RWPE2 (cell line): ENCODE measurements at regions not wholly inside any gene's neighbourhood (a gene's known extent, or its start where the extent isn't known, plus 50 kb on each side); places are given as distances from the start of the nearest gene placed in this dataset.

ENCODE experiments used
- ATAC-seq: fragments of 200-7000 bp; cut with Tn5 transposase; 3 replicates; pipeline ENCODE4 v1.9.1; 2021; ENCODE audit warnings: low read depth
- DNase-seq: peaks from one replicate; pipeline ENCODE4 v3.0.0-alpha.2; 2020; ENCODE audit warnings: low spot score
- H3K27ac ChIP-seq: fragments of 450-650 bp; 2 replicates; pipeline ENCODE4 v1.5.1; 2017; ENCODE audit warnings: mild to moderate bottlenecking; ENCODE audit not compliant: poor library complexity, severe bottlenecking
- H3K27me3 ChIP-seq: fragments of 250-450 bp; sonication (Bioruptor Pico); 2 replicates; pipeline ENCODE4 v1.5.1; 2021; ENCODE audit warnings: mild to moderate bottlenecking, moderate library complexity; ENCODE audit not compliant: insufficient read depth, poor library complexity, severe bottlenecking
- H3K36me3 ChIP-seq: fragments of 250-450 bp; sonication (Bioruptor Pico); 2 replicates; pipeline ENCODE4 v1.5.1; 2020; ENCODE audit warnings: low read depth, mild to moderate bottlenecking, moderate library complexity
- H3K4me1 ChIP-seq: fragments of 250-450 bp; sonication (Bioruptor Pico); 2 replicates; pipeline ENCODE4 v1.5.1; 2021; ENCODE audit warnings: mild to moderate bottlenecking, moderate library complexity; ENCODE audit not compliant: insufficient read depth, poor library complexity, severe bottlenecking
- H3K4me3 ChIP-seq: fragments of 250-450 bp; sonication (Bioruptor Pico); 2 replicates; pipeline ENCODE4 v1.5.1; 2021; ENCODE audit warnings: mild to moderate bottlenecking, moderate library complexity; ENCODE audit not compliant: severe bottlenecking
- H3K9me3 ChIP-seq: fragments of 250-450 bp; sonication (Bioruptor Pico); 2 replicates; pipeline ENCODE4 v1.5.1; 2021; ENCODE audit warnings: mild to moderate bottlenecking, moderate library complexity; ENCODE audit not compliant: severe bottlenecking
- TF ChIP-seq, protein P1 (sequence below): fragments of 450-650 bp; IDR thresholded peaks from one replicate; pipeline ENCODE4 v1.5.1; 2017; ENCODE audit warnings: mild to moderate bottlenecking, moderate library complexity; ENCODE audit not compliant: poor library complexity, severe bottlenecking

DNA sequence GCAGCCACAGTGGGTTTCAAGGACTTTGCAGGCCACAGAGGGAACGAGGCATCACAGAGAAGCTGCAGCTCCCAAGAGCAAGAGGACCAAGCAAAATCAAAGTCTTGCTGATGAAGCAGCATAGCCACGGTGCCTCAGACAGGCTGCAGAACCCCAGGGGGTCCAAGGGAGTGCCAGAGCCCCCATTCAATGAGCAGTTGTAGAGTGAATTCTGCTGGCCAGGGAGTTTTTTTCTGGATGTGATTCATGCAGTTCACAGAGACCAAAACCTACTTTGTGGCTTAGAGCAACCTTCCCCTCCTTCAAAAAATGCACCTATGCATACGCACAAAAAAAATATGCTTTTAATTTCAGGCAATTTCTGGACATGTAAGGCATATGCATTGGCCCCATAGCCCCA is 409.0 kb downstream of the VPS13C start:
- H3K4me1 ChIP-seq, result no peaks in the 10 kb centered on the region
- TF ChIP-seq, protein P1, sequence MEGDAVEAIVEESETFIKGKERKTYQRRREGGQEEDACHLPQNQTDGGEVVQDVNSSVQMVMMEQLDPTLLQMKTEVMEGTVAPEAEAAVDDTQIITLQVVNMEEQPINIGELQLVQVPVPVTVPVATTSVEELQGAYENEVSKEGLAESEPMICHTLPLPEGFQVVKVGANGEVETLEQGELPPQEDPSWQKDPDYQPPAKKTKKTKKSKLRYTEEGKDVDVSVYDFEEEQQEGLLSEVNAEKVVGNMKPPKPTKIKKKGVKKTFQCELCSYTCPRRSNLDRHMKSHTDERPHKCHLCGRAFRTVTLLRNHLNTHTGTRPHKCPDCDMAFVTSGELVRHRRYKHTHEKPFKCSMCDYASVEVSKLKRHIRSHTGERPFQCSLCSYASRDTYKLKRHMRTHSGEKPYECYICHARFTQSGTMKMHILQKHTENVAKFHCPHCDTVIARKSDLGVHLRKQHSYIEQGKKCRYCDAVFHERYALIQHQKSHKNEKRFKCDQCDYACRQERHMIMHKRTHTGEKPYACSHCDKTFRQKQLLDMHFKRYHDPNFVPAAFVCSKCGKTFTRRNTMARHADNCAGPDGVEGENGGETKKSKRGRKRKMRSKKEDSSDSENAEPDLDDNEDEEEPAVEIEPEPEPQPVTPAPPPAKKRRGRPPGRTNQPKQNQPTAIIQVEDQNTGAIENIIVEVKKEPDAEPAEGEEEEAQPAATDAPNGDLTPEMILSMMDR, result no peak
- H3K9me3 ChIP-seq, result no peaks in the 10 kb centered on the region
- no peak overlapping the region for H3K4me3 ChIP-seq
- ATAC-seq (no peak), DNase-seq (no peak)
- no peaks in the 10 kb centered on the region for H3K36me3 ChIP-seq
- H3K27me3 ChIP-seq, result peaks cover 23% of the 10 kb centered on the region
- H3K27ac ChIP-seq, result no peak overlapping the region

DNA sequence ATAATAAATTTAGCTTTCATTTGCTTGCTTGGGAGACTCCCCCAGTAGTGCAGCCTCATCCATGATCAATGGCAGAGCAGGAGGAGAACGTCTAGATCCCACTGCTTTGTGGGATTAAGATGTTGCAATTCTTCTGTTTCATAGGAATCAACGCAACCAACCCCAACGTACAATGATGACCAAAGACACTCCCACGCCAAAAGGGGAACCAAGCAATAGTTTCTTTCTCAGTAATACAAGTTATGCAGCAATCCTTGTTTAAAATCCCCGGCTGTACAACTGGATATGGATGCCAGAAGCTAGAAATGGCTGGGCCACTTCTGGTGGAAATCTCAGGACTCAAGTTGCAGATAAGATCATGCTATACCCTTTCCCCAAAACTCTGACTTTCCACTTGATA is 411.2 kb downstream of the VPS13C start:
- DNase-seq (no peak), ATAC-seq (no peak)
- TF ChIP-seq, protein P1, result no peak
- H3K9me3 ChIP-seq, result no peaks in the 10 kb centered on the region
- peaks cover 23% of the 10 kb centered on the region for H3K27me3 ChIP-seq
- H3K27ac ChIP-seq, result no peak overlapping the region
- no peak overlapping the region for H3K4me3 ChIP-seq
- H3K36me3 ChIP-seq, result no peaks in the 10 kb centered on the region
- H3K4me1 ChIP-seq, result no peaks in the 10 kb centered on the region

DNA sequence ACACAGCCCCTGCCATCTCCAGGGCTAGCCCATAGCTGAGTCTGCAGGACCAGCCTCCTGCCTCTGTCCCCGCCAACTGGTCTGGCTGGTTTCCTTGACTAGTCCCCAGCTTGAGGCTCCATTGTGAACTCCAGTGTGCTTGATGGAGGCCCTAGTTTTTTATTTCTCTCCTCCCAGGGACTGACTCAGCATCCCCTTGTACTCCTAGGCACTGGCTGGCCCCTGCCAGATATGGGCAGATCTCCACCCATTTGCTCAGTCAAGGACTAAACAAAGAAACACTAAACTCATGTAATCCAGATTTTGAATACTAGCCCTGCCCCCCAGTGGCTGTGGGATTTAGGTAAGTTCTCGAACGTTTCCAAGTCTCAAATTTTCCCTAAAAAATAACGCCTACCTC is 415.4 kb upstream of the RORA start:
- DNase-seq (no peak), ATAC-seq (no peak)
- no peaks in the 10 kb centered on the region for H3K4me1 ChIP-seq
- no peaks in the 10 kb centered on the region for H3K36me3 ChIP-seq
- TF ChIP-seq, protein P1, result peak; percentile 32
- no peak overlapping the region for H3K4me3 ChIP-seq
- H3K9me3 ChIP-seq, result no peaks in the 10 kb centered on the region
- H3K27me3 ChIP-seq, result peaks cover 29% of the 10 kb centered on the region
- H3K27ac ChIP-seq, result no peak overlapping the region

DNA sequence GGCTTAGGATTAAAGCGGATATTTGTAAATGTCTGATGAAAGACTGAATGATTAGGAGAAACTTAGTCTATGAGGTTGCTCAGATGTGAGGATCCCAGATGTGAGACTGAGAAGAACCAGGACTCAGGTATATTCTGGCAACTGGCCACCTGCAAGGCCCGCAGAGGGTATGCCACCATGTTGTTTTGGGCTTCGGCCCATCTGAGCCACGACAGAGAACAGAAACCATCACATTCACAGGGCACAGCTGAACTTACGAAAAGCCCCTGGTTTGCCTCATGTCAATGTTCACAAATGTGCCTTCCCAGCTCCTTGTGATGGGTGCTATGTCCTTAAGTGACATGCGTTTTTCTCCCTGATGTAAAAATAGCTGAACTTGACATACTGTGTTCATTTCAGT is 412.5 kb upstream of the RORA start:
- Histone ChIP-seq H3K4me3 (no peak overlapping the region), H3K36me3 (no peaks in the 10 kb centered on the region), H3K9me3 (no peaks in the 10 kb centered on the region), H3K27me3 (peaks cover 17% of the 10 kb centered on the region), H3K4me1 (no peaks in the 10 kb centered on the region), H3K27ac (no peak overlapping the region)
- TF ChIP-seq, protein P1, result no peak
- no peak for DNase-seq
- ATAC-seq, result no peak

DNA sequence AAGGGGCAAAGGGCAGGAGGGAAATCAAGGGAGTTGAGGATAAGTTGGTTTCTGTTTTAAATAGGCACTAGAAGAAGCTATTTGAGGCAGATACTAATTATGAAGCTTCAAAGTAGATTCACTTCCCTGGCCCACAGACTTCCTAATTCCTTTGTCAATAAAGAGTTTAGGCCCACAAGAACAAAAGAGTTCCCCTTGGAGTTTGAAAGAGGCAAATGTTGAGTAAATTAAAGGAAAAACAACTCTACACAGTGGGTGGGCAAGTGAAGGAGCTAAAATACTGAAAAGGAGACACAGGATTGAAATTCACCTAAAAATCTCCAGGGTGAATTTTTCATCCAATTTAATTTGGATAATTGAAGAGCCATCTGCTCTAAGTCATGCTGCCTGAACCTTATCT is 411.7 kb upstream of the RORA start:
- ATAC-seq (no peak), DNase-seq (no peak)
- Histone ChIP-seq H3K27me3 (peaks cover 17% of the 10 kb centered on the region), H3K4me1 (no peaks in the 10 kb centered on the region), H3K27ac (no peak overlapping the region), H3K36me3 (no peaks in the 10 kb centered on the region), H3K4me3 (no peak overlapping the region), H3K9me3 (no peaks in the 10 kb centered on the region)
- TF ChIP-seq, protein P1, result no peak
